ENCODE measurements at regions not wholly inside any gene's neighbourhood (a gene's known extent, or its start where the extent isn't known, plus 50 kb on each side); places are given as distances from the start of the nearest gene placed in this dataset.
"Not testable (repeated sequence)": the region's sequence is repeated elsewhere in the genome, so short reads cannot be mapped to it uniquely, and the experiment has no call there.

DNA sequence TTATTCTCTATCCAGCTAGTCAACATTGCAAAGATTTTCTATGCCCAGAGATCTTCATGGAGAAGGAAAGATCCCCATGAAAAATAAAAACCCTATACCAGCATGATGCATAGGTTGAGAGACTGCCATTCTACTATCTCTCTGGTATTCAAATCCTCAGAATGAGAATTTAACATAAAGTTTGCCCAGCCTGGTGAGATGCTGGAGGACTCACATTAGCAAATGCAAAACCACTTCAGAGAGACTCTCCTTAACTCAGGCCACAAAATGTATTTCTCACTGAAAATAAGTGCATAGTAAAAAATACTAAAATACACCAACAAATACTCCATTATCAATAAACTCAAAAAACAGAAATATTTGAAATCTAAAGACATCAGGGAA lies 430.0 kb upstream of the RUNX1 start:
- no peak for DNase-seq

DNA sequence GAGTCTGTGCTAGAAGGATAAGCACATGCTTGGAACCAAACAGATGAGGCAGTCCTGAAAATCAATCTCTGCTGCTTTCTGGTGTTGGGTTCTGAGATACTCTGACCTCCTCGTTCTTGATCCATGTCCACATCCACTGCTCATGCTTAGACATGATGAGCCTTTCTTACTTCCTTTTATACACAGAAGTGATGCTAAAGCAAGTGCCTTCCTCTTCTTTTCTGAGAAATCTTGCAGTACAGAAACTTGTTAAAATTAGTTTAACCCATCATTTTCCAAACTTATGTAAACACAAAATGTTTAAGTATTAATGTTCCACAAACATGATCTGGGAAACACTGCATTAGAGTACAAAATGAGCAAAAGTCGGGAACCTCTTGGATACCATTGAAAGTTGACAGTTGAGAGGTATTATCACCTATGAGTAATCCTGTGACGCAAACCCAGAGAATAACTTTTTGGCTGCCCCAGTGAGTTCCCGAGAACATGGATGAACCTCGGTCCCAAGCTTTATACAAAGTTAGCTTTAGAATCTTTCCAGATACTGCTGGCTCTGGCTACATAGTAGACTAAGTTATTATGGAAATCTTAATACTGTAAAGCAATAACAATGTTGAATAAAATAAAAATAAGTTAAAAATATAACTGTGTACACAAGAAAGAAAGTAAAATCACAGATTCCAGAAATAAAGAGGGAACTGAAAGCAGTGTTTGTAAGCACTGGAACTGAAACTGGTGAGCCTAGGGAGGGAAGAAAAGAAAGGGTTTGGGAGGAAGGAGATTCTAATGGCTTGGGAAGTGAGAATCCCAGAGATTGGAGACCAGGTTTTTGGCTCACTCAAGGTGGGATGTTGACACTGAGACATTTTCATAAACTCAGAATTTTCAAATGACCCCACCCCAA lies 429.3 kb upstream of the RUNX1 start:
- no peak for DNase-seq

DNA sequence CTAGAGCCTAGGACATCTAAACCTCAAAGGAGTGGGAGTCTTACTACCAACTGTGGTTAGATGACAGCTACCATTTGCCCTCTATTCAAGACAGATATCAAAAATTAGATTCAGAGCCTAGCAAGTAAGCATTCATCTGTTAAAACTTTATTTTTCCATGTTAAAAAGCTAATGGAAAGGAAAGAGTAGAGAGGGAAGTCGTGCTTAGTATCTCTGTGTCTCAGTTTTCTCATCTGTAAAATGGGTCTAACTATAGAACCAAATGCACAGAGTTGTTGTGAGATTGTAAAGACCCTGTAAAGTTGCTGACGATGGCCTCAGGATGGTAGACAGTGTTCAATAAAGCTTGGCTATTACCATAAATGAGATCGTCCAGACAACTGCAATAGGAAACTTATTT lies 428.5 kb upstream of the RUNX1 start:
- no peak for DNase-seq

DNA sequence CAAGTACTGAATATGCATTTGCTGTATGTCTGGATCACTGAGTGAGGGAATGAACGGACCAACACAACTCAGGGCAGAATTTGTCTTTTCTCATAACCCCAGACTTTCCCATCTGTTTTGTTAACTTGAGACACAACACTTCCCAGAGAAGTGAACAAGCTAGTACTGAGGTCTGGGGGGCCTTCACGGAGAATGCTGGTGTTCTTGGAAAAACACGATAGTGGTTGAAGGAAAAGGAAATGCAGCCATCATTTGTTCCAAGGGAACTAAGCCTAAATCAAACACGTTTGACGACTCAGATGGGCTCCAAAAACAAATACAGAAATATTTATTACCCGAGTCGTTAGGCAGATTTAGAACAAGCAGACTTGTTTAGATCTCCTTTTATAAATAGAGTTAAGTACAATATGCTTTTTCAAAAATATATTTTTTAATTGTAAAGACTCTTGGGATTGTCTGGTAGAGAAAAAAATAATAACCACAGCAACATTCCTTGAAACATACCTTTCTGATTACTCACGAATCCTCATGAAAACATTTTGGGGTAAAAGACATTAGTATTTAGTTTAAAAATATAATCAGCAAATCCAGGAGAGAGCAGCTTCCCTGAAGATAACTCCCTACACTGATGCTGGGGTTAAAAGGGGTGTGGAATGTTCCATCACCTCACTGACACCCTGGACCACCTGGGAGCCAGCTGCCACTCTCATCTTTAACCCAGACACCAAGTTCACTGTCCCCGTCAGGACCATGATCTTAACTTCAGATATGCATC lies 427.7 kb upstream of the RUNX1 start:
- no peak for DNase-seq

DNA sequence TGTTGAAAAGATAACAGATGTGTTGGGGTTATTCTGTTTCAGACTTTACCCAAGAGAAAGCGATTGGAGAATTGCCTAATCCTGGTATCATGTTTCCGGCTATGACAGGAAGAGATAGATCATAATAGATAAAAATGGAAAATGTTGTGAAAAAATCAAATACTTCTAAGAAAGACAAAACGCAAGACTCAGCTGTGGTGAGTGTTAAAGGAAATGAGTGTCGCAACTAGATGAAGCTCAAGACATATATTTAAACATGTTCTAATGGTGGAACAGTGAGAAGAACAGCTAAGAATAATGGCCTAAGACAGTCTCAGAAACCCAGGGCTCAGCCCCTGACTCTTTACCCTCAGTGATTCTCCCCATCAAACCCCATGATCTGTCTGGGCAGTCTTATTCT lies 426.7 kb upstream of the RUNX1 start:
- DNase-seq, result no peak

DNA sequence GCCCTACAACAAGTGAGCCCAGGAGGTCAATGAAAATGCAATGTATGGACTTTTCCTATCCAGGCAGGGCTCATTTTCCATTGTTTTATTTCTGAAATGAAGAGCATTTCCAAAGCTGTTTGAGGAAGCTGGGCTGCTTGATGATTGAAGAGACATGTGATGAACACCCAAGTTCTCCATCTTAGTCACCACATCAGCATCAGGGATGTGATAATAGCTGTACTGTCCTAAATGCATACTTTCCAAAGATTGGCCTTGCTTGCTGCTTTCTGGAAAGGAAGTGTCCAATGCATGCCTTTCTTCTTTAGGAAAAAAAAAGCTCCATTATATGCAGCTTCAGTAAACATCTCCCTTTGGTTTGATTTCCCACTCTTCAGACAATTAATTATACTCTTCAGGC lies 425.9 kb upstream of the RUNX1 start:
- no peak for DNase-seq

DNA sequence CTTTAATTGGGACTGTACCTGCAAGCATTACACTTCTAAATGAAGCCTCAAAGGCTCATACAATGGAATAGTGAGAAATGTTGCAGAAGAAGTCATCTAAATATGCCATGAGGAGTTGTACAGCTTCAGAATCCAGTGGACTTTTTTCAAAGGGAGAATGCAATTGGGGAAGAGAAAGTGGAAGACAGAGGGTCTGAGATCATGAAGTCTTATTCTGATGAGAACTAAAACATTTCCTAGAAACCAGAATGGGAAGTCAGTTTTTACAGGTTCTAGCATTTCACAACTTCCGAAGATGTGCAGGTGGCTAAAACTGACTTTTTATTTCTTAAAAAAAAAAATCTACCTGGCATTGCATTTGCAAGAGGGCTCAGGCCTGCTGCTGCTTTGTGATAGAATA lies 424.4 kb upstream of the RUNX1 start:
- no peak for DNase-seq

DNA sequence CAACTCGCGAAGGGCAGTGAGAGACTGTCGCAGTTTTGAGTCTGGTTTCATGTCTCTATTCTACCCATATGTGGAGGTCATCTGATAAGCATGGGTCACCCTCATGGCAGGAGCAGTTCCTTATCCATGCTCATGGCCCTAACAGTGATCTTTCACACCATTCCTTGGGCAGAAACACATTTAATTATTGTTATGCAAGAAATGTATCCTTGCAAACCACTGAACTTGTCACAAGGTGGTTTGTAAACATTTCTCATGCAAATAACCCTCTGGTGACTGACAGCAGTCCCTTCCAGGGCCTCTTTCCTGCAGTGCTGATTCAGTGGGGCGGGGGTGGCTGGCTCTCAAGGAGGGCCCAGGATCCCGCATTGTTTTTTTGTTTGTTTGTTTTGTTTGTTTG lies 421.4 kb upstream of the RUNX1 start:
- DNase-seq, result no peak

DNA sequence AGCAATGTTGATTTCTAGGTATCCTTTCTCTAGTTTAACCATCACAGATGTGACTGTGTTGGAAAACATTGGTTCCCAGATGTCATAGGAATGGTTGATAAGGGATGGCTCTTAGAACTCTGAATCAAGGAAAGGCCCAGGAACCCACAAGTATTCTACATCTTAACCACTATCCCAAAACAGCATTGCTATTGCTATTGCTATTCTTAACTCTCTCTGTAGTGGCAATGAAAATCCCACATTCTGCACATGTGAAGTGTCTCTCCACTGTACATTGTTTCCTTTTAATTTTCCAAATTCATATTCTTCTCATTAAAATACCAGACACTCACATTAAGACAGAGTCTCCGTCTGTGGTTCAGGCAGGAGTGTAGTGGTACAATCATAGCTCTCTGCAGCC lies 420.4 kb upstream of the RUNX1 start:
- no peak for DNase-seq

DNA sequence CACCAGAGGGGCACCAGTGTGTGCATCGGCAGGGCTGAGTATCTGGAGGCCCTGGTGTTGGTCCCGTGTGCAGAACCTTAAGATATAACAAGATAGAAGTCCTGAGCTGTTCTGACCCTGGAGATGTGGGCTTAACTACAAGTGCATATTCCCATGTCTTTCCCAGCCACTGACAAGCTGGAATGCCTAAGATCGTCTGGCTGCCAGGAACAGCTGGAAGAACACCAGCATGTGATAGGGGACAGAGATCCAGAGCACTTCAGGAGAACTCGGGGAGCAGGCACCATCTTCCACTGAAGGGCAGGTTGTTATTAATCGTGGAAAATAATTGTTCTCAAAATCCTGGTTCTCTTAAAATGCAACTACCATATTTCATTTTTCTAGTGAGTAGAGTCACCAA lies 419.9 kb upstream of the RUNX1 start:
- DNase-seq, result no peak

DNA sequence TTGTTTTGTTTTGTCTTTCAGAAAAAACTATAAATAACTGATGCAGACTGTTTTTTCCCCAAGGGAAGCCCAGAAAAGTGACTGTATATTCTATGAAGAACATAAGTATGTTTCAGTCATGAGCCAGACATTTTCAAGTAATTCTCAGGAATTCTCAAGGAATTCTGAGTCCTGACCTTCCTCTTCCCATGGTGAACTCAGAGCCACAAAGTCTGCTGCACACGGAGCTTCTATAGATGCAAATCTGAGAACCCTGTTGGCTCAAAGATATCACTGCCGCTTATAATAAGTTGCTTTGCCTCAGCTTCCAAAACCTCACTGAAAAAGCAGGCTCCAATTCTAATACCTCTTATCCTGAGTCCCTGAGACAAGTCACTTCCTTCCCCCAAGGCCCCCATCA lies 418.5 kb upstream of the RUNX1 start:
- no peak for DNase-seq

DNA sequence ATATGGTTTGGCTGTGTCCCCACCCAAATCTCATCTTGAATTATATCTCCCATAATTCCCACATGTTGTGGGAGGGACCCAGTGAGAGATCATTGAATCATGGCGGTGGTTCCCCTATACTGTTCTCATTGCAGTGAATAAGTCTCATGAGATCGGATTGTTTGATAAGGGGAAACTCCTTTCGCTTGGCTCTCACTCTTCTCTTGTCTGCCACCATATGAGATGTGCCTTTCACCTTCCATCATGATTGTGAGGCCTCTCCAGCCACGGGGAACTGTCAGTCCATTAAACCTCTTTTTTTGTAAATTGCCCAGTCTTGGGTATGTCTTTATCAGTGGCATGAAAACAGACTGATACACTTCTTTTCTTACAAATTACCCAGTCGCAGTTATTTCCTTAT lies 417.6 kb upstream of the RUNX1 start:
- DNase-seq, result not testable (repeated sequence)

DNA sequence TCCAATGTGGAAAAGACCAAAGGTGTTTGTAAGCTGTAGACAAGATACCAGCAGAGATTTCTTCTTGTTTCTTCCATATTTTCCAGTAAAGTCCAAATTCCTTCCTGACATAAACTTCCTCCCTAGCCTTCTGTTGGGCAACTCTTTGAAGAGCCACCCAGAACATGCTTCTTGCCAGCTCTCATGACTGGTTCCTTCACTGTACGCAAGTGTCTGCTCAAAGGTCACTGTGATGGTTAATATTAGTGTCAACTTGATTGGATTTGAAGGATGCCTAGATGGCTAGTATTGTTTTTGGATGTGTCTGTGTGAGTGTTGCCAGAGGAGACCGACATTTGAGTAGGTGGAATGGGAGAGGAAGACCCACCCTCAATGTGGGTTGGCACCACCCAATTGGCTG lies 416.6 kb upstream of the RUNX1 start:
- DNase-seq, result no peak

DNA sequence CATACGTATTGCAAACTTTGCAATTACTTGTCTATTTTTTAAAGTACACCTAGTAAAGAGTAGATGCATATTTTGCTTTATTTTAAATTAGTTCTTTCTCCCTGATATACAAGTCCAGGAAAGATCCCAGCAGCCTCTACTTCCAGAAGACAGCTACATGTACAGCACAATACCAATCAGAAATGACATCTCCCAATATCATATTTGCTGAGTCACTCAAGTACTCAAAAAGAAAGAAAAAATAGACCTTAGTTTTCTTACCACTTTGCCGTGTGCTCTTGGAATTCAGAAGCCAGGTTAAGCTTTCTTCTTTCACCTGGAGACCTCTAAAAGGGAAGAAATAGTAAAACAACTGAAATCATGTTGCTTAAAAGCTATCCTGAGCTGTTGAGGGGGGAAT lies 412.6 kb upstream of the RUNX1 start:
- no peak for DNase-seq

DNA sequence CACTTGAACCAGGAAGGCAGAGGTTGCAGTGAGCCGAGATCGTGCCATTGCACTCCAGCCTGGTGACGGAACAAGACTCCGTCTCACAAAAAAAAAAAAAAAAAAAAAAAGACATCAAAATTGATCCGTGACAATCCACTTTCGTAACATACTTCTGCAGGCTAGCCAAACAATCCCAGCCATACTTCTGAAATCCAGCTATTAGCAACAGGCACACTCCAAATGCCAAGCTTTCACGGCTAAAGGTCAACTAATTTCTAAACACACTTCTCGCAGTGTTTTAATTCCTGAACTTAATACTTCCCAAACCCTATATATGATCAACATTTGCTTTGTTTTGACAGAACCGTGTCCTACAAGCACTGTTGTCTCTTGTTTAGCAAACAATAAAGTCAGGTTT lies 411.3 kb upstream of the RUNX1 start:
- DNase-seq, result no peak

DNA sequence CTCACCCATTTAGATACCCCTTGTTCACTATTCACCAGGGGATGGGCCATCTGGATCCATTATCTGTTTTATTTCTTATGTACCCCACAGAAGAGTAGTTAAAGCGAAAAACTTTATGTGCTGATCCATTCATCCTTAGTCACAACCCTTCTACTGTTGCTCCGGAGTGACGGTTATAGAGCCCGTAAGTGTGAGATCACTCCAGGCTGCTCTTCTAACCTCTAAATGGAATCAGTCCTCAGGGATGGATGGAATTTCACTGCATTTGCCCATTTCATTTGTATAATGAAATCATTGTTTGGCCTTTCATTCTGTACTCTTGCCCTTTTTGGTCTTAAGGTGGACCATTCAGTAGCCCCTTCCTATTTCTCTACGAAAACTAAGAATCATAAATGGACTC lies 409.3 kb upstream of the RUNX1 start:
- no peak for DNase-seq

DNA sequence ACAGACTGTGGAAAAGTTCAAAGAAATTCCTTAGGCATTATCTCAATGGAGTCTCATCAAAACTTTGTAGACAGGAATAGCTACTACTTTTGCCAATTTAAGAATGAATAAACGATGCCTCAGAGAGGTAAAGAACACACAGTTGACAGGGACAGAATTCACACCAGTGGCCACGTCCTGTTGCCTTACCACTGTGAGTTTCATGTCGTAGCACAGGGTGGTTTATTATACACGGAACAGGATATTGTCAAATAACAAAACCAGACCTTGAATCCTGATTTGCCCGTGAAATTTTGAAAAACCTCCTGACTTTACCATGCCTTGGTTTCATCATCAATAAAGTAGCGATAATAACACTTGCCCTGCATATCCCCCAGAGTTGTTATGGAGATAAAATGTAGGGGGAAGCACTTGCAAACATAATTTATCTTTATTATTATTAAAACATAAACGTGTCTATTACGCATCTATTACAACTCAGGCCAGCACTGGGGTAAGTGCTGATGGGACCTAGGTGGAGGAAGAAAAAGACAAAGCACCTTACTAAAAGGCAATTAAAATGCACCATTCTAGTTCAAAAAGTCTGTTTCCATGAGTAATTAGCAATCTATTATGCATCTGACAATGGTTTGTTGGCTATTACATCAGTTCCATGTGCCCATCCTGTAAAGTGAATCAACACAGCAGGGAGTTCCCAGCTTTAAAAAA lies 408.1 kb upstream of the RUNX1 start:
- no peak for DNase-seq

DNA sequence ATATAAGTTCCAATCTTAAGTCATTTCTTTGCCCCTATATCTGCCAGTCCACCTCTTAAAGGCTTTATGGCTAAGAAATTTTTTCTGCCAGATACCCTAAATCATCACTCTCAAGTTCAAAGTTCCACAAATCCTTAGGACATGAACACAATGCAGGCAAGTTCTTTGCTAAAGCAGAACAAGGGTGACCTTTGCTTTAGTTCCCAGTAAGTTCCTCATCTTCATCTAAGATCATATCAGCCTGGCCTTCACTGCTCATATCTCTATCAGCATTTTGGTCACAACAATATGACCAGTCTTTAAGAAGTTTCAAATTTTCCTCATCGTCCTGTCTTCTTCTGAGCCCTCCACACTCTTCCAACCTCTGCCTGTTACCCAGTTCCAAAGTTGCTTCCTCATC lies 402.2 kb upstream of the RUNX1 start:
- DNase-seq, result no peak

DNA sequence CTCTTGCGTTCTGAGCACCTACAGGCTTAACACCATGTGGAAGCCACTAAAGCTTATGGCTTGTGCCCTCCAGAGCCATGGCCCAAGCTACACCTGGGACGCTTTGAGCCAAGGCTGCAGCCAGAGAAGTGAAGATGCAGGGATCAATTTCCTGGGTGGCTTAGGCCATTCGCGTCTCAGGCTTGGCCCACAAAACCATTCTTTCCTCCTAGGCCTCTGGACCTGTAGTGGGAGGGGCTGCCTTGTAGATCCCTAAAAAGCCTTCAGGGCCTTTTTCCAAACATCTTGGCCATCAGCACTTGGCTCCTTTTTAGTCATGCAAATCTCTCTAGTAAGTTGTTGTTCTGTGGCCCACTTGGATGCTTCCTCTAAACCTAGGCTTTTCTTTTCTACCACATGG lies 401.7 kb upstream of the RUNX1 start:
- DNase-seq, result no peak

DNA sequence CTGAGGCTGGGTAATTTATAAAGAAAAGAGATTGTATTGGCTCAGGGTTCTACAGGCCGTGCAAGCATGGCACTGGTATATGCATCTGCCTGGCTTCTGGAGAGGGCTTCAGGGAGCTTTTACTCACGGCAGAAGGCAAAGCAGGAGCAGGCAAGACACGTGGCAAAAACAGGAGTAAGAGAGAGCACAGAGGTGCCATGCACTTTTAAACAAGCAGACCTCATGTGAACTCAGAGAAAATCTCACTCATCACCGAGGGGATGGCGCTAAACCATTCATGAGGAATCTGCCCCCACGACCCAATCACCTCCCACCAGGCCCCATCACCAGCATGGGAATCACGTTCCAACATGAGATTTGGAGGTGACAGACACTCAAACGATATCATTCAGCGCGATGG lies 400.7 kb upstream of the RUNX1 start:
- no peak for DNase-seq

DNA sequence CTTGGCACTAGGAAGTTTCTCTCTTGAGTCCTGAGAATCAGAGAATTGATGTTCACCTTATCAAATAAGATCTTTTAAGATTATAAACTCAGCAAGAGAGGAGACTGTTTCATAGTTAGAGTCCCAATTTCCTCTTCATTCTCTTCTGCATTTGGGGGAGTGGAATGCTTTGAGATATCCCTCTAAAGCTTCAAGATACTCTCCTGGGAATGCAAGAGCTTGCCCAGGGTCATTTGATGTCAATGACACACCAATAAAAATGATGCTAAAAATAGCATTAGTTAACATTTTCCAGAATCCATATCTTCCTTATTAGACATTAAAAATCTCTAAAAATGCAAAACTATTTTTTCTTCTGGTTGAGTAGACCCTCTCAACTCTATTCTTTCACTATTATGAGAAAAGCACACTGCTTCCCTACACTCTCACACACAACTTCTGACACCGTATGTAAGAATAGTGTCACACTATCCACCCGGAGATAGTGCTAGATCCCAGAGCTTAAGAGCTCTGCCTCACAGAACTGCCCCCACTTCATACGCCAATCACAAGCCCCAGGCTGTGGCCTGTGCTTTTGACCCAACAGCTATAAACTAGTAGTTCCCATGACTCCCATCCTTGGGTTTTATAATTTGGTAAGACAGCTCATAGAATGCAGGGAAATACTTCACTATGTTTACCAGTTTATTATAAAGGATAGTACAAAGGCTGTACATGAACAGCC lies 399.9 kb upstream of the RUNX1 start:
- no peak for DNase-seq

DNA sequence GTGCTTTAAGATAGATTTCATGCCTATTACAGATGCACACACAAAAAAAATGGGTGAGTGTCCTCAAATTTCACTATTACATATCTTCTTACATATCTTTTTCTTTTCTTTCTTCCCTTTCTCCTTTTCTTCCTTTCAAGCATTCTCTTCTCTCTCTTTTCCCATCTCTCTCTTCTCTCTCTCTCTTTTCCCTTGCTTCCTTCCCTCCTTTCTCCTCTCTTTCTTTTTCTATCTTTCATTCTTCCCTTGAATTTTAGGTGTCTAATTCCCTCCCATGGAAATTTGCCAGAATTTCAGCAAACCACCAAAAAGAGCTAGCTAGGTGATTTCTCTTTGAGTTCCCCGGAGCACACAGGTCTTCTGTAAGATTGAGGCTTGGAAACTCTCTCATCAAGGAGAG lies 395.3 kb upstream of the RUNX1 start:
- no peak for DNase-seq

All from activated CD4-positive, CD25-positive, alpha-beta regulatory T cell treated with anti-CD3 and anti-CD28 coated beads, Interleukin-2, amount 50 U/mL, for 72 hours (primary cell).